CD14-positive monocyte (primary cell): ENCODE measurements at regions not wholly inside any gene's neighbourhood (a gene's known extent, or its start where the extent isn't known, plus 50 kb on each side); places are given as distances from the start of the nearest gene placed in this dataset.

Experiments used
- DNase-seq, 3 donors: peaks; one replicate each; pipeline ENCODE4 v3.0.0-alpha.2; 2011 to 2022
- H2AFZ ChIP-seq: 2 replicates; pipeline ENCODE4 v1.6.0; 2012; ENCODE audit warnings: mild to moderate bottlenecking, low read depth, low read length, inconsistent platforms; ENCODE audit not compliant: insufficient read depth, poor library complexity, severe bottlenecking
- H3K27ac ChIP-seq, 2 donors: 1 replicate in 1 of 2; 2 replicates in 1 of 2; pipeline ENCODE4 v1.5.1; 2012 to 2013; ENCODE audit warnings: low read length in 2 of 2, control low read depth in 1 of 2, inconsistent platforms in 1 of 2, low read depth in 1 of 2, mild to moderate bottlenecking in 1 of 2
- H3K27me3 ChIP-seq, 2 donors: one replicate each; pipeline versions ENCODE4 v1.6.0 to v1.6.1; 2011 to 2013; ENCODE audit warnings: low read length in 2 of 2; ENCODE audit not compliant: control insufficient read depth in 2 of 2, insufficient read depth in 2 of 2
- H3K36me3 ChIP-seq, 2 donors: replicated peaks in 1 of 2; 1 replicate in 1 of 2; 2 replicates in 1 of 2; pipeline versions ENCODE4 v1.5.1 to v1.6.1; 2012 to 2013; ENCODE audit warnings: low read length in 2 of 2, control low read depth in 1 of 2, inconsistent platforms in 1 of 2, mild to moderate bottlenecking in 1 of 2; ENCODE audit not compliant: insufficient read depth in 2 of 2, control insufficient read depth in 1 of 2
- H3K4me1 ChIP-seq, 2 donors: 1 replicate in 1 of 2; 2 replicates in 1 of 2; pipeline versions ENCODE4 v1.5.1 to v1.6.1; 2012 to 2013; ENCODE audit warnings: low read length in 2 of 2, control low read depth in 1 of 2, inconsistent platforms in 1 of 2, mild to moderate bottlenecking in 1 of 2, moderate library complexity in 1 of 2; ENCODE audit not compliant: insufficient read depth in 2 of 2, control insufficient read depth in 1 of 2
- H3K4me2 ChIP-seq: replicated peaks from 2 replicates; pipeline ENCODE3; 2012; ENCODE audit warnings: low read length, moderate library complexity, mild to moderate bottlenecking; ENCODE audit not compliant: poor library complexity, severe bottlenecking; ENCODE audit errors: extremely low read depth
- H3K4me3 ChIP-seq, 3 experiments: fragments of 200-600 bp in 1 of 3; sonication (generic) in 1 of 3; replicated peaks in 1 of 3; 1 replicate in 2 of 3; 2 replicates in 1 of 3; pipeline ENCODE4 v1.5.1; 2011 to 2013; ENCODE audit warnings: low read length in 3 of 3, mild to moderate bottlenecking in 3 of 3, control low read depth in 2 of 3, low read depth in 2 of 3, inconsistent platforms in 1 of 3, moderate library complexity in 1 of 3
- H3K79me2 ChIP-seq: 2 replicates; pipeline ENCODE4 v1.6.0; 2012; ENCODE audit warnings: mild to moderate bottlenecking, control low read depth, inconsistent platforms, low read length, moderate library complexity; ENCODE audit not compliant: insufficient read depth
- H3K9ac ChIP-seq: 2 replicates; pipeline ENCODE4 v1.6.0; 2017; ENCODE audit warnings: low read length, mild to moderate bottlenecking; ENCODE audit not compliant: insufficient read depth, poor library complexity, severe bottlenecking
- H3K9me3 ChIP-seq, 2 donors: replicated peaks in 1 of 2; 1 replicate in 1 of 2; 2 replicates in 1 of 2; pipeline versions ENCODE4 v1.5.1 to v1.6.1; 2012 to 2013; ENCODE audit warnings: low read length in 2 of 2, control low read depth in 1 of 2; ENCODE audit not compliant: control insufficient read depth in 1 of 2, insufficient read depth in 1 of 2
- H4K20me1 ChIP-seq: 2 replicates; pipeline ENCODE4 v1.6.0; 2012; ENCODE audit warnings: mild to moderate bottlenecking, low read length, control low read depth, moderate library complexity; ENCODE audit not compliant: insufficient read depth
- H3K27ac Mint-ChIP-seq, 7 donors: one replicate each; pipeline ENCODE4 v1.8.0; 2020; ENCODE audit warnings: mild to moderate bottlenecking in 7 of 7, mixed read lengths in 7 of 7, moderate library complexity in 6 of 7, inconsistent platforms in 2 of 7
- H3K27me3 Mint-ChIP-seq, 3 donors: one replicate each; pipeline ENCODE4 v1.8.0; 2021 to 2022; ENCODE audit warnings: low read depth in 3 of 3, mild to moderate bottlenecking in 3 of 3, mixed read lengths in 3 of 3, moderate library complexity in 3 of 3, inconsistent platforms in 1 of 3
- H3K36me3 Mint-ChIP-seq, 2 donors: one replicate each; pipeline ENCODE4 v1.8.0; 2020; ENCODE audit warnings: mixed read lengths in 2 of 2, inconsistent platforms in 1 of 2, mild to moderate bottlenecking in 1 of 2
- H3K4me1 Mint-ChIP-seq: one replicate; pipeline ENCODE4 v1.8.0; 2020; ENCODE audit warnings: mild to moderate bottlenecking, mixed read lengths
- H3K4me3 Mint-ChIP-seq, 2 donors: one replicate each; pipeline ENCODE4 v1.8.0; 2020; ENCODE audit warnings: mild to moderate bottlenecking in 2 of 2, mixed read lengths in 2 of 2, moderate library complexity in 1 of 2
- H3K9me3 Mint-ChIP-seq, 7 donors: one replicate each; pipeline ENCODE4 v1.8.0; 2020 to 2022; ENCODE audit warnings: mixed read lengths in 7 of 7, mild to moderate bottlenecking in 6 of 7, moderate library complexity in 6 of 7, inconsistent platforms in 2 of 7
- CTCF ChIP-seq: fragments of 200-600 bp; IDR thresholded peaks from one replicate; pipeline ENCODE4 v1.8.0; 2022; ENCODE audit warnings: antibody characterized with exemption, mild to moderate bottlenecking
- WGBS: methylation state at CpG from one replicate; pipeline ENCODE4 v1.1.5; 2013; ENCODE audit warnings: missing lambda C conversion rate; ENCODE audit not compliant: insufficient coverage; 5-methylcytosine and 5-hydroxymethylcytosine counted together
- intact Hi-C, 2 donors: fragments of 100-400 bp; cut with micrococcal nuclease; formaldehyde crosslinking; loops; one replicate each; pipeline versions ENCODE4 v1.15.0 to v1.15.1; 2023

GRCh38 chr2:2566396-2567323 is 235.6 kb upstream of the MYT1L start:
- no peaks in the 10 kb centered on the region for H3K4me1 Mint-ChIP-seq
- Histone ChIP-seq H4K20me1 (no peaks in the 10 kb centered on the region), H3K9ac (no peak overlapping the region), H2AFZ (no peak overlapping the region), H3K4me1 (no peaks in the 10 kb centered on the region), H3K4me3 (no peak overlapping the region), H3K4me2 (no peak overlapping the region), H3K79me2 (no peaks in the 10 kb centered on the region), H3K36me3 (no peaks in the 10 kb centered on the region), H3K27me3 (no peaks in the 10 kb centered on the region), H3K9me3 (peaks cover 0 to under 1% of the 10 kb centered on the region in 2 donors), H3K27ac (no peak overlapping the region)
- no peak overlapping the region for H3K4me3 Mint-ChIP-seq
- no peak for DNase-seq
- intact Hi-C loops = no loop called here
- peaks cover 0 to 12% (median 1%) of the 10 kb centered on the region in 7 donors for H3K9me3 Mint-ChIP-seq
- no peak overlapping the region for H3K27ac Mint-ChIP-seq
- 96% methylated on average over 23 of the region's 26 CpGs for WGBS
- peaks cover 0 to 6% (median 0%) of the 10 kb centered on the region in 3 donors for H3K27me3 Mint-ChIP-seq
- no peaks in the 10 kb centered on the region for H3K36me3 Mint-ChIP-seq
- TF ChIP-seq CTCF = no peak

- H3K36me3 Mint-ChIP-seq = no peaks in the 10 kb centered on the region
- H3K9me3 Mint-ChIP-seq = peaks cover 0 to 12% (median 3%) of the 10 kb centered on the region in 7 donors
- no peak overlapping the region for H2AFZ ChIP-seq
- DNase-seq = no peak
- H3K79me2 ChIP-seq = no peaks in the 10 kb centered on the region
- no peak overlapping the region for H3K27ac Mint-ChIP-seq
- no peaks in the 10 kb centered on the region for H3K4me1 ChIP-seq
- H3K4me3 ChIP-seq = no peak overlapping the region
- no peak overlapping the region for H3K9ac ChIP-seq
- H3K4me2 ChIP-seq = no peak overlapping the region
- no peaks in the 10 kb centered on the region for H3K4me1 Mint-ChIP-seq
- no peak overlapping the region for H3K27ac ChIP-seq
- WGBS = 97% methylated on average over 15 of the region's 16 CpGs
- no peak for TF ChIP-seq CTCF
- H3K27me3 ChIP-seq = no peaks in the 10 kb centered on the region
- H3K36me3 ChIP-seq = no peaks in the 10 kb centered on the region
- H3K4me3 Mint-ChIP-seq = no peak overlapping the region
- H3K9me3 ChIP-seq = no peaks in the 10 kb centered on the region
- H4K20me1 ChIP-seq = no peaks in the 10 kb centered on the region
- H3K27me3 Mint-ChIP-seq = peaks cover 0 to 6% (median 0%) of the 10 kb centered on the region in 3 donors
- intact Hi-C loops = no loop called here
These were observed 234.6 kb upstream of the MYT1L start for GRCh38 chr2:2565671-2566070.
